GM06990 (cell line): ENCODE measurements at regions not wholly inside any gene's neighbourhood (a gene's known extent, or its start where the extent isn't known, plus 50 kb on each side); places are given as distances from the start of the nearest gene placed in this dataset.

Source experiments
- DNase-seq: peaks from one replicate; pipeline ENCODE4 v3.0.0-alpha.2; 2011; ENCODE audit not compliant: insufficient read length; ENCODE audit errors: extremely low read depth
- H3K27me3 ChIP-seq: replicated peaks from 2 replicates; pipeline ENCODE4 v1.6.0; 2011; ENCODE audit warnings: low read length; ENCODE audit not compliant: control insufficient read depth, insufficient read depth
- H3K36me3 ChIP-seq: 2 replicates; pipeline ENCODE4 v1.5.1; 2011; ENCODE audit warnings: low read length; ENCODE audit not compliant: control insufficient read depth, insufficient read depth
- H3K4me3 ChIP-seq: replicated peaks from 2 replicates; pipeline ENCODE4 v1.5.1; 2011; ENCODE audit warnings: low read depth, mild to moderate bottlenecking, control low read depth, low read length
- CTCF ChIP-seq: IDR thresholded peaks from 2 replicates; pipeline ENCODE4 v1.5.1; 2011; ENCODE audit warnings: low read length, control low read depth, mild to moderate bottlenecking, inconsistent platforms; ENCODE audit not compliant: insufficient read depth, poor library complexity, severe bottlenecking

- no peak for DNase-seq
- no peaks in the 10 kb centered on the region for H3K36me3 ChIP-seq
- no peaks in the 10 kb centered on the region; the same call in 1 of the 2 replicates for H3K27me3 ChIP-seq
- no peak overlapping the region for H3K4me3 ChIP-seq
- no peak for TF ChIP-seq CTCF
These were observed 80.9 kb upstream of the COL5A1 start for GRCh38 chr9:134560654-134561053.

GRCh38 chr9:134561427-134562145, 80.0 kb upstream of the COL5A1 start:
- Histone ChIP-seq H3K36me3 (no peaks in the 10 kb centered on the region), H3K27me3 (no peaks in the 10 kb centered on the region; the same call in 1 of the 2 replicates), H3K4me3 (no peak overlapping the region)
- DNase-seq = no peak
- TF ChIP-seq CTCF = no peak

- no peak for DNase-seq
- H3K27me3 ChIP-seq = no peaks in the 10 kb centered on the region; the same call in 1 of the 2 replicates
- no peak overlapping the region for H3K4me3 ChIP-seq
- H3K36me3 ChIP-seq = no peaks in the 10 kb centered on the region
- no peak for TF ChIP-seq CTCF
These were observed 79.3 kb upstream of the COL5A1 start for GRCh38 chr9:134562146-134562849.

GRCh38 chr9:134563397-134563796, 78.2 kb upstream of the COL5A1 start:
- no peaks in the 10 kb centered on the region for H3K36me3 ChIP-seq
- DNase-seq = no peak
- H3K27me3 ChIP-seq = no peaks in the 10 kb centered on the region; the same call in 1 of the 2 replicates
- no peak overlapping the region for H3K4me3 ChIP-seq
- TF ChIP-seq CTCF = no peak

- no peak for DNase-seq
- no peak for TF ChIP-seq CTCF
- no peaks in the 10 kb centered on the region; the same call in 1 of the 2 replicates for H3K27me3 ChIP-seq
- H3K36me3 ChIP-seq = no peaks in the 10 kb centered on the region
- H3K4me3 ChIP-seq = no peak overlapping the region
These were observed 77.0 kb upstream of the COL5A1 start for GRCh38 chr9:134564431-134565170.
